Endothelial cell of umbilical vein (primary cell): ENCODE measurements at regions not wholly inside any gene's neighbourhood (a gene's known extent, or its start where the extent isn't known, plus 50 kb on each side); places are given as distances from the start of the nearest gene placed in this dataset.

ENCODE experiments used
- CTCF ChIP-seq, 2 donors: IDR thresholded peaks; 1 replicate in 1 of 2; 2 replicates in 1 of 2; pipeline ENCODE4 v1.5.1; 2011; ENCODE audit warnings: low read length in 2 of 2, mild to moderate bottlenecking in 2 of 2, moderate library complexity in 2 of 2, control low read depth in 1 of 2, inconsistent platforms in 1 of 2, low read depth in 1 of 2; ENCODE audit not compliant: insufficient read depth in 1 of 2; ENCODE audit errors: extremely low read depth in 1 of 2
- EZH2 ChIP-seq: IDR thresholded peaks from 2 replicates; pipeline ENCODE4 v1.6.1; 2012; ENCODE audit warnings: borderline replicate concordance, low read depth, mild to moderate bottlenecking, moderate library complexity, low read length, inconsistent platforms; ENCODE audit not compliant: severe bottlenecking
- JUN ChIP-seq: IDR thresholded peaks from 2 replicates; pipeline ENCODE4 v1.6.1; 2011; ENCODE audit warnings: borderline replicate concordance, low read depth; ENCODE audit not compliant: insufficient read length, insufficient read depth
- MYC ChIP-seq: IDR thresholded peaks from one replicate; pipeline ENCODE4 v1.6.1; 2011; ENCODE audit warnings: mild to moderate bottlenecking, low read depth, low read length
- POLR2A ChIP-seq: IDR thresholded peaks from 2 replicates; pipeline ENCODE4 v1.6.1; 2012; ENCODE audit warnings: low read depth, mild to moderate bottlenecking, control low read depth, low read length
- POLR2AphosphoS5 ChIP-seq: IDR thresholded peaks from 2 replicates; pipeline ENCODE4 v1.6.1; 2012; ENCODE audit warnings: low read depth, mild to moderate bottlenecking, control low read depth, low read length, moderate library complexity; ENCODE audit not compliant: insufficient read depth

DNA sequence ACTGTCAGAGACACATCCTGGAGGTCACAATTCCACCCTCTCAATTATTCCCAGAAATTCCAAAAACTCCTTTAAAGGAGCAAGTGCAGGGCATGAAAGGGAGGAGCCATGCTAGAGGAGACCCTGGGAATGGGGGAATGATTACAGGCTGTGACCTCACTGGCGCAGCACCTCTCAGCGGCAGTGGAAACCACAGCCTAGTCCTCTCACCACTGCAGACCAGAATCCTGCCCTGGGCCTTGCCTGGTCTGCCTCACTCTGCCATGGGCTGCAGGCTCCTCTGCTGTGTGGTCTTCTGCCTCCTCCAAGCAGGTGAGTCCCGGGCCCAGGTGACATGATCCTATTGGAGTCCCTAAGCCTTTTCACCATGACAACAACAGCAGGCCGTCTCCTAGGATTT lies 50.5 kb upstream of the PRSS58 start:
- no peak for TF ChIP-seq CTCF (IDR thresholded peaks at IDR 0.05; ENCODE audit: extremely low read depth in 1 of 2, insufficient read depth in 1 of 2, low read depth in 1 of 2, low read length in 2 of 2)
- TF ChIP-seq EZH2: no peak
- TF ChIP-seq JUN: no peak
- no peak for TF ChIP-seq POLR2A
- TF ChIP-seq POLR2AphosphoS5: no peak
- TF ChIP-seq MYC: no peak
